HFF-Myc (cell line): ENCODE measurements at regions not wholly inside any gene's neighbourhood (a gene's known extent, or its start where the extent isn't known, plus 50 kb on each side); places are given as distances from the start of the nearest gene placed in this dataset.

Experiments used
- DNase-seq: peaks from one replicate; pipeline ENCODE4 v3.0.0-alpha.2; 2011; ENCODE audit warnings: low read depth; ENCODE audit errors: extremely low read depth
- H3K4me3 ChIP-seq: replicated peaks from 2 replicates; pipeline ENCODE4 v1.5.1; 2011; ENCODE audit warnings: low read depth, mild to moderate bottlenecking, control low read depth, low read length
- CTCF ChIP-seq: IDR thresholded peaks from 2 replicates; pipeline ENCODE4 v1.5.1; 2012; ENCODE audit warnings: mild to moderate bottlenecking, low read depth, low read length, control low read depth; ENCODE audit errors: missing control alignments

GRCh38 chr1:30310966-30311742, 412.2 kb downstream of the MATN1 start:
- no peak for TF ChIP-seq CTCF
- DNase-seq: no peak
- no peak overlapping the region for H3K4me3 ChIP-seq

- no peak for DNase-seq
- no peak for TF ChIP-seq CTCF
- H3K4me3 ChIP-seq: no peak overlapping the region
These were observed 416.2 kb downstream of the MATN1 start for GRCh38 chr1:30307182-30307581.

GRCh38 chr1:30305519-30305918, 417.9 kb downstream of the MATN1 start:
- no peak overlapping the region for H3K4me3 ChIP-seq
- TF ChIP-seq CTCF: no peak
- DNase-seq: no peak

GRCh38 chr1:30305061-30305460, 418.3 kb downstream of the MATN1 start:
- DNase-seq: no peak
- no peak for TF ChIP-seq CTCF
- no peak overlapping the region for H3K4me3 ChIP-seq

- no peak for DNase-seq
- TF ChIP-seq CTCF: no peak
- no peak overlapping the region for H3K4me3 ChIP-seq
These were observed 419.3 kb downstream of the MATN1 start for GRCh38 chr1:30304080-30304479.

- DNase-seq: no peak
- TF ChIP-seq CTCF: no peak
- no peak overlapping the region for H3K4me3 ChIP-seq
These were observed 420.0 kb downstream of the MATN1 start for GRCh38 chr1:30303387-30303786.

- no peak overlapping the region for H3K4me3 ChIP-seq
- no peak for TF ChIP-seq CTCF
- no peak for DNase-seq
These were observed 420.5 kb downstream of the MATN1 start for GRCh38 chr1:30302858-30303257.
